GM21526 (cell line): ENCODE measurements at regions not wholly inside any gene's neighbourhood (a gene's known extent, or its start where the extent isn't known, plus 50 kb on each side); places are given as distances from the start of the nearest gene placed in this dataset.

Experiments
- ATAC-seq: cut with Tn5 transposase; IDR thresholded peaks from one replicate; pipeline ENCODE4 v1.9.1; 2021; ENCODE audit warnings: moderate library complexity; ENCODE audit not compliant: unreplicated experiment, low FRiP score

DNA sequence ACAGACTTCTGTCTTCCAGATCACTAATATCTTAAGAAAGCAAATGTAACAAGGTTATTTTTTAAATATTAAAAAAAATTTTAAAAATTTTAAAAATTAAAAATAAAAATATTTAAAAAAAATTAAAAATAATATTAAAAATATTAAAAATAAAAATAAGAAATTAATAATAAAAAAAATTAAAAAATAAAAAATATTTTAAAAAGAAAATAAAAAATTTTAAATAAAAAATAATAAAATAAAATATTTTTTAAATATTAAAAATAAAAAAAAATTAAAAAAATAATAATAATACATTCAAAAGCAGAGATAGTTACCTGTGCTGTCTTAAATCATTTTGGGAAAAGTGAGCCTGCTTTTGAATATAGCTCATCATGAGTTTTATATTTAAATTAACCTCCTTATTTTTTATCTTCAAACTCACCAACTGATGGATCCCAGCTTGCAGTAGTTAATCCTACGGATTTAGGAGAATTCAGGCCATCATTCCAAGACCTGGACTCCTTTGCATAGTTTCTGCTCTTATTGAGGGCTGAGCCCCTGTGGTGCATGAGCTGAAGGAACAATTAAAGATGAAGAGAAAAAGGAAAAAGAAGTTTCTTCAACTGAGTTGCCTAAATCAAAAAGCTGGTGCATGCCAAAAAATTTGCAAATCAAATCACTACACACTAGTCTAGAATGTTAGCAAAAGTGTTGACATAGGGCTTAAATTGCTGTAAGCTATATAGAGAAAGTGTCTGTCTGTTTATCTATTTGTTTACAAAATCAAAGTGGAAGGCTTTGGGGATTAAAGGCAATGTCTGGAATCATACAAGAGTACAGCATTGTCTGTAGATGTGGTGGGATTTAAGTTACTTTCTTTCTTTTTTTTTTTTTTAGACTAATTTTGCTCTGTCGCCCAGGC is 50.5 kb upstream of the ZNF438 start:
- ATAC-seq: no peak

DNA sequence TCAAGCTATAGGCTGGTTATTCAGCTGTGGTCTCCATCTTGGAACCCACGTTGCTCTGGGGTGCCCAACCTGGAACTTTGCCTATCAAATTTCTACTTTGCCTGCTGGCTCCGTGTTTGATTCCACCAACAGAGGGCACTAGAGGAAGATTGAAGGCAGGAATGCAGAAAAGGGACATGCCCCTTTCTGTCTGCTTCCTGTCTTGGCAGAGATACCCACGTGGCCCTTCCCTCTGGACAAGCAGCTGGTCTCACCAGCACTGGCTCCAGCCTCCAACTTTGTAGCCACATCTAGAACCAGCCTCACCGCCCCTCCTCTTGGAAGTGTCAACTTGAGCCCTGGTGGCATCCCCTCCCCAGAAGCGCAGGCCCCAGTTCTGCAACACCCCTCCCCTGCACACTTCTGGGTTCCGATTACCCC is 52.1 kb upstream of the ZNF438 start:
- no peak for ATAC-seq

DNA sequence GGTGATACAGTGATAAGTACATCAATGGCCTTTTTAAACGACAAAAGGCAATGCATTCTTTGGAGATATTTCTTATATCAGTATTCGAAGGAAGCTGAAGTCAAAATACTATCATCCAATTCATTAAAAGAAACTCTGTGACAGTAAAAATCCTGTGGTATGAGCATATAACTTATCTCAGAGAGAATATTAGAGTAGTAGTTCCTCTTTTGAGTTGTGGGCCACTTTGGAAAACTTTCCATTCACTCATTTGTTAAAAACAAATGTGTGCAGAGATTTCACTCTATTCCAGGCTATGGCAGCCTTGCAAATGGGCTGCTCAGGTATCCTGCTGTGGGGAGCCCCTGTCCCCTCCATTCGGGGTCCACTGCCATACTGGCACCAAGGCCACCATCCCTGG is 55.3 kb upstream of the ZNF438 start:
- ATAC-seq: no peak

DNA sequence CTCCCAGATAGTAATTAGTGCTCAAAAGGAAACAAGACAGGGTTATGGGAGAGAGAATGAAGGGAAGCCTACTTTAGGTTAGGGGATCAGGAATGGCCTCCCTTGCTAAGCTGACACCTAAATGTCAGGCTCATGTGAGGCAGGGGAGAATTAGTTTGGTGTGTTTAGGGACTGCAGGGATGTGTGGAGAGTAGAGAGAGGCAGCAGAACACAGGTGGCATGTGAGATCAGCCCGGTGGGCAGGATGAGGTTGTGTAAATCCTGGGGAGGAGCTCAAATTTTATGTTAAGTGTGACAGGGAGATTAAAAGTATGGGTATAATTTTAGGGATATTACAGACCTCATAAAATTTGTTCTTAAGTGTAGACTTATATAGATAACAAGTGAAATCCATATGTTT is 56.2 kb upstream of the ZNF438 start:
- no peak for ATAC-seq

DNA sequence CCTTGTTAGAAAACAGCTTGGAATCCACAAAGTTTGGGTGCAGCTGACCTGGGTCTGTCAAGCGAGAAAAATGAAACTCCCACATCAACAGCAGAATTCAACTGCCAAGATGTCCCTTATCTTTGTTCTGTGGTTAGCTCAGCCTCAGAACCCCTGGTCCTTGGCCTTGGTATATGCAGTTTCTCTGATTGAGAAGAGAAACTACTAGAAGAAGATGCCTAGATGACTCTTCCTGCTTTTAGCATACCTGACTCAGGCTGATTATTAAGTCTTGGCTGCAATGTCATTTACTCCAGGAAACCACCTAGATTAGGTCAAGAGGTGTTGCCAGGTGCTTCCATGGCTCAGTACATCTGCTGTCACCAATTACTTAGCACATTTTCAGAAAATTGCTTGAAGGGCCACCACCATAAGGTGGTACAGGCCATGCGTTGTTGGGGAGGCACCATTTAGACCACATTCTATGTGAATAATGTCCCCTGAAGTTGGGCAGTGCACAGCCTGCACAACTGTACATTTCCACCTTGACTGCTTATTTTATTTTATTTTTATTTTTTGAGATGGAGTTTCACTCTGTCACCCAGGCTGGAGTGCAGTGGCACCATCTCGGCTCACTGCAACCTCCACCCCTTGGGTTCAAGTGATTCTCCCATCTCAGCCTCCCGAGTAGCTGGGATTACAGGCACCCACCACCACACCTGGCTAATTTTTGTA is 59.4 kb upstream of the ZNF438 start:
- peak; percentile 89 for ATAC-seq

DNA sequence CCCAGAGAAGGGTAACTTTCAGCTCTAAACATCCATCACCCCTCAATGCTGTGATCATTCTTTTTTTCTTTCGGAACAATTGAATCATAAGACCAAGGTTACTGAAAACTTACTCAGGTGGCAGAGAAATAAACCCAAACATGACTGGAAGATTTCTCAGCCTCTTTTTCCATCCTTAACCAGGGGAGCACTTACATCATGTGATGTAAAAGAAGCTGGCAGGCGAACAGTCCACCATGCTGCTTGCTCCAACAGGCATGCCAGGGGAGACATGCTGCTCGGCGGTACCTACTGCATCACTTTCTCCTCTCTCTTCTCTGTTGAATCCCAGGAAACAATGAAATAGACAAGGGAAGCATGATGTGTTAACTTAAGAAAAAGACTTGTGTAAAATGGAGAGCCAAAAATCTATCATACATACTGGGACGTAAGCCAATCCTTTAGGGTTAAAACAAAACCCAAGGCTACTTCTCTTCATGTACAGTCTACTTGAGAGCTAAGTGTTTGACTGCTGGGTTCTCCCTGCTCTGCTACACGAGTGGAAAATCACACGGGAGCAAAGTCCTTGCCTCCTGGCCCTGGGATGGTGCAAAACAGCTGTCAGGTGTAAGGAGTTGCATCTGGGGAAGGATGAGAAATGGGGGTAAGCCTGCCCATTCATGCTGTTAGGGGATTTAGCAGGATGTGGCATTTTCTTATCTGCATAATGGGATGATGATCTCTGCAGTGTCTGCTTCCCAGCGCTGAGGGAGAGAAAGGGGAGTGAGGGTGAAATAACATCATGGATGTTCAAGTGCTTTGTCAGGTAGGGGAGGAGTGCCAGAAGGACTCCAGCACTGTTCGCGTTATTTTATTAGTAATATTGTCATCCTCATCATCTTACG is 64.3 kb upstream of the ZNF438 start:
- ATAC-seq: no peak

DNA sequence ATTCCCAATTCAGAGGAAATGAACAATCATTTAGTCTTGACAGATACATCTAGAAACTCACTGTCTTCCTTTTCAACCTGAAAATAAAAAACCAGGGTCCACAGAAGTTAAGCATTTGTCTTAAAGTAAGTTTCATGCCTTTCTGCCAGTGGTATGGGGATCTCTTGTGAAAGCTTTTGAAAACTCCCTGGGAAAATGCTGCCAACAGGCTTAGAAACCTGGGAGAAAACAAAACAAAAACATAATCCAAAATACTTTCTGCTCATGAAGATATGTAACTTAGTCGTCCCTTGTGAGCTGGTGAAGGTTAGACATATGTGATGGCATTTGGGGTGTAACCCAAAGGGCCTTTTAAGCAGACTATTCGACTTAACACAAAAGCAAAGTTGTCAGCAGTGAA is 66.4 kb upstream of the ZNF438 start:
- ATAC-seq: no peak

DNA sequence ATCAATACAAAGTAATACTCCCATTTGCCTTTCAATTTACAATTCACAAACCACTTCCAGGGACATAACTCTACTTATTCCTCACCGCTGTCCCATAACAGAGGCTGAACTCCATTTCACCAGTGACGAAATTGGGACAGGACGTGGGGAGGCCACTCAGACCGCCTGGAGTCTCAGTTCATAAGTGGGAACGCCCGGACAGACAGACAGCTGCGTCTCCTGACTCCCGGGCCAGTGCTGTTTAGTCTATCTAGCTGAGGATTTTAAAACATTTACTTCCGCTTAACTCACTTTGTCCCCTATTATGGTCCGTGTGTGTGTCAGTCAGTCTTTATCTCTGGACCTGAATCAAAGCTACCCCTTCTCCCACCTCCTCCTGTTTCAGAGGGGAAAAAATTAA is 67.4 kb upstream of the ZNF438 start:
- ATAC-seq: no peak

DNA sequence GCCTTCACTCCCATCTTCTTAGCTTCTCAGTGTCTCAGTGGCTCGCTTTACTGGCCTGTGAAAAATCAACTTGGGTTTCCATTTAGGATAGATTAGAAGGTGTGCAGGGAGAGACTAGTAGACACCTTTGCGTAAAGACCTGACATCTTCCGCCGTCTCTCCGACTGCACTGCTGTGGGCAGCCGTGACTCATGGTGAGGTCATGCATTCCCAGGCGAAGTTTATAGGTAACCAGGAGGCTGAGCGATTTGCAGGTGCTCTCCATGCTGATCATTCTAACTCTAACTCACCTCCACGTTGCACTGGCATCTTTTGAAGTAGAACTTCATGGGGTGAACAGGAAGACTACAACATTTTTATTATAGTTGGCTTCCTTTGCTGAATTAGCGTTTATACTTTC is 68.0 kb upstream of the ZNF438 start:
- no peak for ATAC-seq

DNA sequence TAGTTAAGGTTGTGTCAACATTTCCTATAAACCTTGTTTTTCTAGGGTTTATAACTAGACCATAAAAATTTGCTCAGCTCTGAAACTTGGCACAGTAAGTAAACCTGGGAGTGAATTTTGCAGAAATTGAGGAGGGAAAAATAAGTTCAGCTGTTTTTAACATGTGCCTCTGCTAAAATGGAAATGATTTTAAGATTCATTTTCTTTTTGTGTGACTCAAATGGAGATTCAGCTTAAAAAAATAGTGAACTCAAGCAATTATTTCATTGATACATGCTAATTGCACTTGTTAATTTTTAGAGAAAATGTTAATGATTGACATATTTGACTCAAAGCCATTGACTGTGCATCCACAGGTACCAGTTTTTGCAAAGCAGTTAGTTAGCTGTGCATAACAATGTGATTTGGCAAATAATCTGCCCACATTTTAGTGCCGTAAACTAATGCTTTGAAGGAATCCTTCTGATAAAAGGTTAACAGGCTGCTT is 68.5 kb upstream of the ZNF438 start:
- no peak for ATAC-seq

DNA sequence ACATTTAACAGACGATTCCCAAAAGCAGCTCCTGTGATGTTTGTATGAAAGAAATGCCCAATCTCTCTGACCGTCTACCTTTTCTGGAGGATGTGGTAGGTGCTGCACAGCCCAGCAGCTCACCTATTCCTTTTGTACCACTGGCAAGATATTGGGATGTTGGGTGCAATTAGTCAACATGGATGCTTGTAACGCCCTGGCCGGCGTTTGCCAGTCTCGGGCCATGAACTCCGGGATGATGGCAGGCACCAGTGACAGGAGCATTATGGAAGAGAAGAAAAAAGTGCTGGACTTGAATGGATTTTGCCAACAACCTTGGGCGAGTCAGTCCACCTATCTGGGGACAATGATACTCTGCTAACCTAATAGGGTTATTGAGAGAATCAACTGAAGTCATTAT is 69.0 kb upstream of the ZNF438 start:
- ATAC-seq: no peak

DNA sequence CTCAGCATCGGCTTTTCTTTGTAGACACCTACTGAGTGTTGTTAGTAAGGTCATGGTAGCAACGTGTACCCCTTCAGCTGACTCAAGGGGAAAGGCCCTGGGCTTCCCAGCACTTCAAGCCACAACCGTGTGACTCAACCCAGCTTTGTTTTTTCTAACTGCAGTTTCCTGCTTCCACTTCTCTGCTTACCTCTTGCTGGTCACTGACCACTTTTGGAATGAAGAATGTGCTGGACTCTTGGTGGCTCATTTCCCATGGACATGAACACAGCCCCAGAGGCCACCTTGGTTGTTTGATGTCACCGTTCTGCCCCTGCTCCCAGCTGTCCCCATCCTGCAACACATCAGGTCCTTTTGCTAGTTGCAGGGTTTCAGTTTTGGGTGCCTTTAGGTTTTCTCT is 69.5 kb upstream of the ZNF438 start:
- ATAC-seq: no peak

DNA sequence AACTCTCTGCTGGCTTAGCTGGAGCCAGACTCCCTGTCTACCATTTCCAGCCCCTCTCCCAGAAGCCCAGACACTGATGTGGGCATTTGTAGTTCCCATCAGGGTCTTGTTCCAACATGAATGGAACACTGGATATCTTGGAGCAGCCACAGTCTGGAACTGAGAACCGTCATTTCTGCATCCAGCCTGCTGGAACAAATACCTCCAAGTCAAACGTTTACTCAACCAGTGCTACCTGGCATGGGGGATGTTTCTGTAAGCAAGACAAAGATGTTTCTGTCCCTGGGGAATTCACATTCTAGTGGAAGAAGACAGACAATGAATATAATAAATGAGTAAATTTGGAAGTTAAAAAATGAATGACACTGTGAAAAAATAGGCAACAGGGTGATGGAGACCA is 70.8 kb upstream of the ZNF438 start:
- ATAC-seq: no peak

DNA sequence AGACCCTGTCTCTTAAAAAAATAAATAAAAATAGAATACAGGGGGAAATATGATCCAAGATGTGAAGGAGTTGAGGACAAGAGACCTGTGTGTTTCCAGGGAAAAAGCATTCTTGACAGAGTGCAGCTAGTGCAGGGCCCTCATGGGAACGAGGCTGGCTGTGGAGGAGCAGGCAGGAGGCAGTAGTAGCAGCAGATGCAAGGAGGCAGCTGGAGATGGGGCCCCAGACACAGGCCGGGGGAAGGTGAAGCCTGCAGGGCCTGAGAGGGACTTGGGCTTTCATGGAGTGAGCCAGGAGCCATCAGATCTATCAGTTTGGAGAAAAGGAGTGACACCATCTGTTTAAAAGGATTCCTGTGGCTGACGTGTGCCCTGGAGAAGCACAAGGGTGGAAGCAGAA is 71.4 kb upstream of the ZNF438 start:
- no peak for ATAC-seq

DNA sequence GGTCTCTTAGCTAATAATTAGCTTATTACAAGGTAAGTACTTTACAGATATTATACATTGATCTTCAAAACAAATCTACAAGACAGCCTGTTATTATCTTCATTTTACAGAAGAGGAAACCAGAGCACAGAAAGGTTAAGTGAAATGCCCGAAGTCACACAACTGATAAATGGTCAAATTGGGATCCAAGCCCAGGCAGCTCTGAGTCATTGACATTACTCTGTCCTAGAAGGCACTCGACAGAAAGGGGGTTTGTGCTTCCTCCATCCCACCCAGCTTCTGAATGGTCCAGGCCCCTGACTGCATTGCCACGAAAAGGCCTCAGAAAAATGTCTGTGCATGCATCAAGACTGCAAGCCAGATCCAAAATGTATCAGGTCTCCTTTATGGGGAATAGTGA is 81.3 kb upstream of the ZNF438 start:
- ATAC-seq: no peak

DNA sequence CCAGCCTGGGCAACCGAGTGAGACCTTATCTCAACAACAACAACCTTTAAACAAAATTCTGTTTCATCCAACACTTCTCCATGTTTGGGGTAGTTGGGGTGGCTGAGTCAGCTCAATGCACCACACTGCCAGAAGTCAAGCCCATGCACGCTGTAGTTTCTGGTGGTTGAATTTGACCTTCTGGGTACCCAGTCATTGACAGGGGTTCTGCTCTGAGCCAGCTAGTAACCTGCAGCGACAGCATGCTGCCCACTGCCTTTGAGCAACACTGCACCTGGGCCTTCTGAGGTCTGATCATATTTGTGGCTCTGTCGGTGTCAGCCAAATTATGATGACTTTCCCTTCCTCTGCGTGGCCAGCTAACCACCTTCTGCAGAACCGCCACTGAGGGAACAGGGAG is 84.6 kb upstream of the ZNF438 start:
- ATAC-seq: no peak

DNA sequence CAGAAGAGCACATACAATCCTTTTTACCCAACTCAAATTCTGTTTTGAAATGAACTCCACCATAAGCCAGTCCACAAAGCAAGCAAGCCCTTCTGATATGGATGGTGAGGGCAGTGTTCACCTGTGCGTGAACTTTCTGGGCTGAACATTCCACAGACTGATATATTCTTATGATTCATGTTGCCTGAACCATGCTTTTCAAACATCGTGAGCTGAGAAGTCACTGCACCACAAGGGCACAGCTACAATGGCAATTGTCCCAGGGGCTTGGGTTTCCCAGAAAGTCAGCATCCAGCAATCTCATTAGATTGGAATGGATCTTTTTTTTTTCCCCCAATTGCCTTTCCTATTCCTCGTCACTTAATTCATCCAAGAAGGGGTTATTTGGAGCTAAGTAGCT is 86.9 kb upstream of the ZNF438 start:
- ATAC-seq: no peak

DNA sequence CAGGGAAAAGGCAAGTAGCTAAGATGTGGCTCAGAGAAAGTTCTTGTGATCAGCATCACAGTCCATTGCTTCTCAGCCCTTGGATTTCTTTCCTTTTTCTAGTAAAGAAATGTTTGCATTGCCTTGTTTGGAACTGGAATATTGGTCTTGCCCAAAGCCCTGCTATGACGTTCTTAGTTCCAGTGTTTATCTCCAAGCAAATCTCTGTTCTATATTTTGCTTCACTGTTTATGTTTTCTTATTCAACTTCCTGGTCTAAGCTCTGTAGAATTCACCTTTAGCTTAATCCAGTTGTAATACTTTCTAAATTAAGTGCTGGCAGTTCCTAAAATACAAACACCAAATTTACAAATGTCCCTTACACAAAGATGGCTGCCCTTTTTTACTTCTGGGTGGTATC is 88.7 kb upstream of the ZNF438 start:
- ATAC-seq: no peak

DNA sequence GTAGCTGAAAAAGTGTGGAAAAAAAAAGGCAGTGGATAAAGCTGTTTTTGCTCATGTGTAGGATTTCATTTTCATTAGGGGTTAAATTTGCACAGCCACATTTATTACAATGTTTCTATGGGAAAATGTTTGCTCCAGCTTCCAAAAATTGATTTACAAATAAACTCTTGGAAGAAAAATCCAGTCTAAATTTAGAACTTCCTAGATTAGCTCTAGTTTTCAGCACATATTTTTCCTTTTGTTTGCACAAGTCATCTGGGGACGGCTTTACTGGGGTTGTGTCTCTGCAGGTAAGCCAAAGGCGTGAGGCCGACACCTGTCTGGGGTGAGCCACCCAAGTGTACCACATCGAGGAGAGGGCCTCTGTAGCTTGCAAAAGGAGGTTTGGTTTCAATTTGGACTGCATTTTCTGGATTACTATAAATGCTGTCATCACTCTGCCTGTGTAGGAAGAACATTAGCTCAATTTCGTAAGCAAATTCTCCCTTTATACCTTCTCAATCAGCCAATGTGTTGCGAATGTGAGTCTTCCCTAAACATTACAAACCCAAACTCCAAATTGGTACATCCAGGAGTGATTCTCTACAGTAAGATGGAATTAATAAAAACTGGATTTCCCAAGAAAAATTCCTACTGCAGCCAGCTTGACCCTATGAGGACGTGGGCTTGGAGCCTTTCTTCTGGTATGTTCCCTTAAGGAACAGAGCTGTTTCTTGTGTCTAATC is 89.5 kb upstream of the ZNF438 start:
- ATAC-seq: no peak
